Endodermal cell (in vitro differentiated cells): ENCODE measurements at regions not wholly inside any gene's neighbourhood (a gene's known extent, or its start where the extent isn't known, plus 50 kb on each side); places are given as distances from the start of the nearest gene placed in this dataset.
A peak's percentile ranks its signal among the peaks of the same experiment; 100 is the strongest.

Source experiments
- DNase-seq: peaks from one replicate; pipeline ENCODE4 v3.0.0-alpha.2; 2017
- H3K27ac ChIP-seq: 2 replicates; pipeline ENCODE4 v1.5.1; 2013; ENCODE audit warnings: mild to moderate bottlenecking, low read depth, low read length, moderate library complexity
- H3K27me3 ChIP-seq: 2 replicates; pipeline ENCODE4 v1.6.1; 2013; ENCODE audit warnings: mild to moderate bottlenecking, low read length, moderate library complexity; ENCODE audit not compliant: insufficient read depth, control insufficient read depth, poor library complexity, severe bottlenecking
- H3K36me3 ChIP-seq: 2 replicates; pipeline ENCODE4 v1.7.0; 2013; ENCODE audit warnings: mild to moderate bottlenecking, low read length, moderate library complexity; ENCODE audit not compliant: control insufficient read depth, insufficient read depth
- H3K4me1 ChIP-seq: one replicate; pipeline ENCODE4 v1.7.0; 2013; ENCODE audit warnings: low read length; ENCODE audit not compliant: control insufficient read depth, insufficient read depth
- H3K4me3 ChIP-seq: 2 replicates; pipeline ENCODE4 v1.5.1; 2013; ENCODE audit warnings: mild to moderate bottlenecking, low read length, moderate library complexity
- H3K9ac ChIP-seq: 2 replicates; pipeline ENCODE4 v1.6.1; 2013; ENCODE audit warnings: mild to moderate bottlenecking, low read length, moderate library complexity; ENCODE audit not compliant: poor library complexity, severe bottlenecking; ENCODE audit errors: extremely low read depth
- H3K9me3 ChIP-seq: 2 replicates; pipeline ENCODE4 v1.6.1; 2013; ENCODE audit warnings: mild to moderate bottlenecking, low read length, moderate library complexity; ENCODE audit not compliant: control insufficient read depth
- H3K27ac Mint-ChIP-seq: 2 replicates; pipeline ENCODE4 v1.8.0; 2020; ENCODE audit warnings: mixed read lengths
- H3K27me3 Mint-ChIP-seq: 2 replicates; pipeline ENCODE4 v1.8.0; 2021; ENCODE audit warnings: mild to moderate bottlenecking, mixed read lengths; ENCODE audit not compliant: insufficient read depth
- H3K36me3 Mint-ChIP-seq: 2 replicates; pipeline ENCODE4 v1.8.0; 2020; ENCODE audit warnings: low read depth, mixed read lengths
- H3K4me1 Mint-ChIP-seq: 2 replicates; pipeline ENCODE4 v1.8.0; 2020; ENCODE audit warnings: mixed read lengths
- H3K4me3 Mint-ChIP-seq: 2 replicates; pipeline ENCODE4 v1.8.0; 2020; ENCODE audit warnings: mild to moderate bottlenecking, moderate library complexity, mixed read lengths
- H3K9me3 Mint-ChIP-seq: 2 replicates; pipeline ENCODE4 v1.8.0; 2020; ENCODE audit warnings: mild to moderate bottlenecking, mixed read lengths
- CTCF ChIP-seq: fragments of 200-600 bp; sonication (generic); conservative IDR thresholded peaks from 2 replicates; pipeline ENCODE4 v1.5.0; 2021; ENCODE audit warnings: antibody characterized with exemption, mild to moderate bottlenecking
- WGBS, 2 experiments: methylation state at CpG; one replicate each; pipeline versions ENCODE4 v1.1.5 to v1.1.7; 2013; ENCODE audit warnings: missing lambda C conversion rate in 2 of 2, mixed read lengths in 1 of 2; ENCODE audit not compliant: insufficient coverage in 1 of 2, insufficient read length in 1 of 2; 5-methylcytosine and 5-hydroxymethylcytosine counted together

- Mint-ChIP-seq H3K27ac (no peak overlapping the region), H3K36me3 (no peaks in the 10 kb centered on the region), H3K4me3 (no peak overlapping the region), H3K9me3 (no peaks in the 10 kb centered on the region), H3K27me3 (peaks cover 40% of the 10 kb centered on the region), H3K4me1 (peaks cover 15% of the 10 kb centered on the region)
- no peak for DNase-seq
- peaks cover 15% of the 10 kb centered on the region for H3K27me3 ChIP-seq
- H3K27ac ChIP-seq, result no peak overlapping the region
- peak overlapping the region; percentile 3 for H3K4me3 ChIP-seq
- no peaks in the 10 kb centered on the region for H3K4me1 ChIP-seq
- no peak for TF ChIP-seq CTCF
- H3K9ac ChIP-seq, result no peak overlapping the region
- peaks cover 10% of the 10 kb centered on the region for H3K9me3 ChIP-seq
- no peaks in the 10 kb centered on the region for H3K36me3 ChIP-seq
- 92 to 93% methylated on average over 7 to 22 of the region's 22 CpGs for WGBS, 2 experiments
Observed at GRCh38 chr2:236889791-236890704, 195.6 kb upstream of the COPS8 start.

- H3K27me3 ChIP-seq, result peaks cover 10% of the 10 kb centered on the region
- peaks cover 10% of the 10 kb centered on the region for H3K9me3 ChIP-seq
- no peak for TF ChIP-seq CTCF
- no peak overlapping the region for H3K27ac Mint-ChIP-seq
- no peak overlapping the region for H3K9ac ChIP-seq
- no peaks in the 10 kb centered on the region for H3K36me3 Mint-ChIP-seq
- DNase-seq, result no peak
- H3K9me3 Mint-ChIP-seq, result no peaks in the 10 kb centered on the region
- H3K27me3 Mint-ChIP-seq, result peaks cover 22% of the 10 kb centered on the region
- no peaks in the 10 kb centered on the region for H3K36me3 ChIP-seq
- no peak overlapping the region for H3K4me3 ChIP-seq
- H3K4me3 Mint-ChIP-seq, result no peak overlapping the region
- WGBS, 2 experiments, result 77 to 84% methylated on average over 6 to 7 of the region's 7 CpGs
- peaks cover 21% of the 10 kb centered on the region for H3K4me1 Mint-ChIP-seq
- H3K4me1 ChIP-seq, result peaks cover 2% of the 10 kb centered on the region
- H3K27ac ChIP-seq, result no peak overlapping the region
Observed at GRCh38 chr2:236892721-236893120, 193.0 kb upstream of the COPS8 start.

- peaks cover 7% of the 10 kb centered on the region for H3K27me3 Mint-ChIP-seq
- peaks cover 9% of the 10 kb centered on the region for H3K4me1 Mint-ChIP-seq
- H3K4me1 ChIP-seq, result peaks cover 8% of the 10 kb centered on the region
- H3K27ac ChIP-seq, result no peak overlapping the region
- DNase-seq, result no peak
- H3K9me3 Mint-ChIP-seq, result no peaks in the 10 kb centered on the region
- H3K36me3 ChIP-seq, result no peaks in the 10 kb centered on the region
- no peak overlapping the region for H3K4me3 Mint-ChIP-seq
- H3K36me3 Mint-ChIP-seq, result no peaks in the 10 kb centered on the region
- WGBS, 2 experiments, result 83 to 87% methylated on average over 3 to 6 of the region's 6 CpGs
- H3K9me3 ChIP-seq, result peaks cover 10% of the 10 kb centered on the region
- no peak overlapping the region for H3K9ac ChIP-seq
- H3K27ac Mint-ChIP-seq, result no peak overlapping the region
- H3K4me3 ChIP-seq, result no peak overlapping the region
- H3K27me3 ChIP-seq, result no peaks in the 10 kb centered on the region
- TF ChIP-seq CTCF, result no peak
Observed at GRCh38 chr2:236894791-236895190, 190.9 kb upstream of the COPS8 start.
